HG03025 (cell line): ENCODE measurements at regions not wholly inside any gene's neighbourhood (a gene's known extent, or its start where the extent isn't known, plus 50 kb on each side); places are given as distances from the start of the nearest gene placed in this dataset.

Experiments used
- ATAC-seq: cut with Tn5 transposase; IDR thresholded peaks from one replicate; pipeline ENCODE4 v1.9.1; 2021; ENCODE audit warnings: mild to moderate bottlenecking, moderate library complexity; ENCODE audit not compliant: unreplicated experiment, low FRiP score

DNA sequence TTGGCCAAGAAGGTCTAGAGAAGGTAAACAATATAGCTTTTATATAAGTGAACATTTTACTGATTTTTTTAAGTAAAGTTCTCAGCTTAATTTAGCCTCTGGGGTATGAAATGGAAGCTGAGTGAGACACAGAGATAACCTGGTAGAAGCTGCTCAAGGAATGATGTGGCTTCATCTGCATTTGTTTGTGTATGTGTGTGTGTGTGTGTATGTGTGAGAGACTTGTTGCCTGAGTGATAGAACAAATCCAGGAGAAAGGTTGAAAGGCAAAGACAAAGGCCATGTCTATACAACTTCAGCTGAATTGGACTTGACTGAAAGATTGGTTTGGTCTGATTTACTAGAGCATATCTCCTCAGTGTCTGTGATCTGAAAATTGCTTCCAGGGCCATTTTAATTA is 63.6 kb downstream of the PCDH7 start:
- no peak for ATAC-seq

DNA sequence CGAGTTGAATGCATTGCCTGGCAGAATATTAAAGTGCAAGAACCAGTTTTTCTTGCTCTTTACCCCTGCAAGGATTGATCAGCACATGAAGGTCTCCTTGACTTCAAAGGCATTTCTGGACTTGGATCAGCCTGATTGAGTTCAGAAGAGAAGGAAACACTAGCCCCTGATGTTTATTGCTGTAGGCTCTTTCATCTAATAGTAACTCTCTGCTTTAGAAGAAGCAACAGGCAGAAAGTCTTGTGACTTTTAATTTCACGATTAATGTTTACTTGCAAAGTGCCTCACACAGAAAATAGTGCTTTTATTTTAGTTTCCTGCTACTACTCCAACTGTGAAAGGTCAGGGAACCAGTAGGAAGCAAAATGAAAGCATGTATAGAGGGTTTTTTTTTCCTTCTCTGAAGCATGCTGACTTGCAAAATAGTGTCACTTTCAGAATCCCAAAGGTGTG is 69.1 kb downstream of the PCDH7 start:
- ATAC-seq, result no peak

DNA sequence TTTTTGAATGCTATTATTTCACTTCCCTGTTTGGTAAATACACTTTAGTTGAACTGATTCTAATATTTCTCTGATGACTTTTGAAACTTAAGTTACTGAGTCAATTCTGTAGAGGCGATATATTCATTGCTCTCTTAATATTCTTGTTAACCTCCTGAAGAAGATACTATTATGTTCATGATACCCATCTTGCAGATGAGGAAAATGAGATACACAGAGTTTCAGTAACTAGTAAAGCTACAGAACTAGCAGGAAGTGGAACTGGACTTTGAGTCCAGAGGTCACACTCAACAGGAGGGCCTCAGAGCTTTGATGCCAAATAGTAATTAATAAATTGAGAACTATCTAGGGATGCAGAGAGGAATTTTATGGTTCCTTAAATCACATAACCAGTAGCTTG is 70.0 kb downstream of the PCDH7 start:
- no peak for ATAC-seq

DNA sequence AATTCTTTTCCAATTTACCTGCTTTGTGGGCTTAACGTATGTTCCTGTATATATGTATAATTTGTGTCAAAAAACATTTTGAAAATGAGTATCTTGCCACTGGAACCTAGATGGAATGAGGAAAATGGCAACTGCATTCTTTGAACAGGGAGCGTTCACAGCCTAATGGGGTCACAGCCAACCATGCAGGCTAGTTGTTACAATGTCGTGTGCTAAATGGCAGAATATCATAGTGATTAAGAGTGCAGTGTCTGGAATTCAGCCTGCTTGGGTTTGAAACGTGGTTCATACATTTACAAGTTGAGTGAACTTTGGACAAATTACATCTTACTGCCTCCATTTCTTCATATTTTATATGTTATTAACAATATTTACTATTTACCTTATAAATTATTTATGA is 70.8 kb downstream of the PCDH7 start:
- ATAC-seq, result no peak

DNA sequence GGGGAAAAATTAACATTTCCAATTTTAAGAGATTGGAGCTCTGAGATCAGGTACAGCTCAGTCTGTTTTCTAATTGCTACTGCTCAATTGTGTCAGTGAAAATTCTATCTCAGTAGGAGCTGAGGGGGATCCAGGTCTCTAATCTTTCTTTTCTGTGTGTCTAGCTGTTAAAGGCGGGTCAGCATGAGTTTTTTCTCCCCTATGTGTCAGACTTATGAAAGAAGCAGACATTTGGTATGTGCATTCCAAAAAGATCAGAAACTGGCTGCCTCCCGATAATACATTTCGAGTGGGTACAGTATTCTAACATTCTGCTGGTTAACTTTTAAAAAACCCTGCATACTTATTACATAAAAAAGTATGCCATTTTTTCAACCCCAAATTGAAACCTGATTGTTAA is 72.4 kb downstream of the PCDH7 start:
- ATAC-seq, result no peak

DNA sequence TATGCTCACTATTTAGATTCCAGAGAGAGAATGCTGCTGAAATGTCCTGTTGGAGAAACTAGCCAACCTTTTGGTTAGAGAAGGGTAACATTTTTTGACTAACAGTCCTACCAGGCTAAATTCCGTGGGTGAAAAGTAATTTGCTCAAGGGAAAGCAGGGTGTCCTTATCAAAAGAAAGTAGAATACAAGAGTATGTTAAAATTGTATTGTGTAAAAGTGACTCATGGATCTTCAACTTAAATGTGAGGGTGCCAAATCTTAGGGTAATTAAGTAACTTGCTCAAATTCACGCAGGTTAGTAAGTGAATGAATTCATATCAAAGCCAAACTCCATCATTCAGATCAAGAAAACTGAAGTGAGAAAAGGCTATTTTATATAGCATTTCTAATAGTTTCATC is 81.7 kb downstream of the PCDH7 start:
- no peak for ATAC-seq

DNA sequence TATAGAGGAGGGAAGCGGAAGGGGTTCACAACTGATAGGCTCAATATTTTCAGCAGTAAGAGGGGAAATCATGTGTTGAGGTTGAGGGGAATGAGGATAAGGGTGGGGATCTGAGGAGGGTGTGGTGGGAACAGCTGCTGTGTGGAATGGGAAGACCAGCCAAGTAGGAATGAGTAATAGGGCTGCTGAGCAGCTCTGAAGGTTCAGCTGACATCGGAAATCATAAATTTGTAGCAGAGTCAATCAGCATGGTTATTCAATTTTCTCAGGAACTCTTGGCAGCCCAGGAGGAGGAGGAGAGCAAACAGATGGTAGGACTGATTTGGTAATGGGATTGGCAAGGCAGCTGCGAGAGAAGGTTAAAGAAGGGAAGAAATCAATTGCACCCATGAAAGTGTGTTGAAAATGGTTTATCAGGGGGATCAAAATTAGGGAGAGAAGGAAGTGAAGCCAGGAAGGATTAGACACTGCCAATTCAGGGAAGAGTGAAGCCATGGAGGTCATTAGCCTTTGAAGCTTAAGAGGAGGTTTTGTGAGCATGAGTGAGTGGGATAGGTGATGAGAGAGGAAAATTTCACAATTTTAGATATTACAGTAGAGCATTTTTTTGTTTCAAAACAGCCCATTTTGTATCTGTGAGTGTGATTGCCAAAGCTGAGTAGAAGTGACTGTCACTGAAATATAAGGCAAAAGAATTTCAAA is 82.6 kb downstream of the PCDH7 start:
- no peak for ATAC-seq

DNA sequence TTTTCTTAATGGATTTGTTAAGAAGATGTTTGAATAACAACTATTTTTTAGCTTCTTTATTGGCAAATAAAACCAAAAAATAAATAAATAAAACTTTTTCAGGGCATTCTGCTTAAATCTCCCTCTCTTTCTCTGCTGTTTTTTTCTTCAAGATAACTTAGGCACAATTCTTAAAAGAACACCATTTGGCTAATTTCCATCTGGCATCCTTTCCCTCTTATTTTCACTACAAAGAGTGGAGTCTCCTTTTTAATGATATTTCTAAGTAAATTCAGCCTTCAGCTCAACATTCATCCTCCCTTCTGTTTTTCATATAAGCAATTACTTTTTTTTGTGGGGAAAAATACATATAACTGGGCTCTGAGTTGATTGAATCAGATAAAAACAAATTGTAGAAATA is 88.1 kb downstream of the PCDH7 start:
- no peak for ATAC-seq

DNA sequence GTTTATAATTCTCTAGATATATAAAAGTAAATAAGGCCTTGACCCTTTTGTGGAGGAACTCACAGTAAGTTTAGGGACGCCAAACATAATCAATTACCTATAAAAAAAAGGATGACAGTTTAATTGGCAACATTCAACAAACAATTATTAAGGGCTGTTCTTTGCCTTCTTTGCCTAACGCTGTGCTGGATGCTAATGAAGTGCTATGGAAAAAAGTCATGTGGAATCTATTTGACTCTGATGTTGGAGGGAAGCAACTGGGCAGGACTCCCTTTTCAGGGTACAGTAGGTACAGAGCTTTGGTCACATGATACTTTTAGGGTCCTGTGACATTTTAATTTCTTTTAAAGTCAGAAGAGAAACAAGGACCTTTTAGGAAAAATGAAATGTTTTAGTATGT is 91.1 kb downstream of the PCDH7 start:
- ATAC-seq, result no peak

DNA sequence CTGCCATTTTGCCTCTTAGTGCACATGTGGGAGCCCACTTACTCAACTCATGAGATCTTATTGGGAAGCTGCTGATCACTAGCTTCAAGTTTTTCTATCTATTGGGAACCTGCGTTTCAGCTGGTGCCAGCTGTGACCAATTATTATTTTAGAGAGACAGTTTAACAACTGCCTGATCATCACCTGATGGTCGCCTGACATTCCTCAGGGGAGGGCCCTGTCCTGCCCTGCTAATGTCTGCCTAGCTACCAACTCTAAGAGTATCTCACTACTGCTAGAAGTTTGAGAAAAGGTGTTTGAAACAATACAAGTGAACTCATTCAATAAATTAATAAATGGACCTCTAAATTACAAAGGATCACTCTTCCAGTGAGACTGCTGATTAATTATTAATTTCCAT is 95.5 kb downstream of the PCDH7 start:
- ATAC-seq, result no peak

DNA sequence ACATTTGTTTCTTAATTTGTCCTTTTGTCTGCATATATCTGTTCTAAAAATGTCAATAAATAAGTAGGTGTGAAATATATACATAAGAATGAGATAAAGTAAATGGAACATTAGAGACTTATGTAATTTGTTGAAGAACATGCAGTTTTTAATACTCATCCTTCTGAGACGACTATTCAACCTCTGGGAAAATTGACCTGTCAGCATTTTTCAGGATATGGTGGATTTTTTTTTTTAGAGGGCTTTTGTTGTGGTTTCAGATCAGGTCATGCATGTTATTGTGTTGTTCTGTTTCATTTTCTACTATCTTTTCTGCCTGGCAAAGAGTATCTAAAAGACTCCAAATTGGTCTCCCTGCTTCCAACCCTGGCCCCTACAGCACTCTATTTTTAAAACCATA is 97.3 kb downstream of the PCDH7 start:
- no peak for ATAC-seq

DNA sequence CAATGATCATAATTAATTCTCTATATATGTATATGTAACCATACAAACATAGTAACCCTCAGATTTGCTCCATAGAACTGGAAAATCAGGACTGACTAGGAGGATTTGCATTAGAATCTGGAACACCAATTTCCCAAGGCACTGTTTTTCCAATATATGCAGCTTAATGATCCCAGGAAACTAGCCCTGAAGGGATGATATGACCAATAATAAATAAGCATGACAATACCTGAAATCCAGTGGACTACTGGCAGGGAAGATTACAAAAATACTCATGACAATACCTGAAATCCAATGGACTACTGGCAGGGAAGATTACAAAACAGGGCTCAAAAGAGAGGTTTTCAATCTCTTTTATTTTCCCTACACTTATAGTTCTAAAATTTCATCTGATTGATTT is 98.4 kb downstream of the PCDH7 start:
- no peak for ATAC-seq

DNA sequence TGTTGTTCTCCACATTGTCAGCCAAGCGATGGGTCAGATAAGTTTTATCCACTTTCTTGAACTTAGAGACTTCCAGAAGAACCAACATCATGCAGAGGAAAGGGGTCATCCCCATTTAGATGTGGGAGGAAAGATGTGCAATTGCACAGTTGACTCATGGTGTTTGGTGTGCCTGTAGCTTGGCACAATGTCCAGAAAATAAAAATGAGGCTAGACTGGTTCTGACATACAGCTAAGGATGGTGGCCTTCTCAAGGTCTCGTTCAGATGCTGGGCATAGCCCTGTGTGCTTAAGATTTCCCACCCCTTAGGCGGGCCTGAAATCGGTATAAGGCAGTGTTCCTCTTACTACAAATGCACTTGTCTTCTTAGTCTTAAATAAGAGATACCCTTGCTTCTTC is 101.1 kb downstream of the PCDH7 start:
- no peak for ATAC-seq

DNA sequence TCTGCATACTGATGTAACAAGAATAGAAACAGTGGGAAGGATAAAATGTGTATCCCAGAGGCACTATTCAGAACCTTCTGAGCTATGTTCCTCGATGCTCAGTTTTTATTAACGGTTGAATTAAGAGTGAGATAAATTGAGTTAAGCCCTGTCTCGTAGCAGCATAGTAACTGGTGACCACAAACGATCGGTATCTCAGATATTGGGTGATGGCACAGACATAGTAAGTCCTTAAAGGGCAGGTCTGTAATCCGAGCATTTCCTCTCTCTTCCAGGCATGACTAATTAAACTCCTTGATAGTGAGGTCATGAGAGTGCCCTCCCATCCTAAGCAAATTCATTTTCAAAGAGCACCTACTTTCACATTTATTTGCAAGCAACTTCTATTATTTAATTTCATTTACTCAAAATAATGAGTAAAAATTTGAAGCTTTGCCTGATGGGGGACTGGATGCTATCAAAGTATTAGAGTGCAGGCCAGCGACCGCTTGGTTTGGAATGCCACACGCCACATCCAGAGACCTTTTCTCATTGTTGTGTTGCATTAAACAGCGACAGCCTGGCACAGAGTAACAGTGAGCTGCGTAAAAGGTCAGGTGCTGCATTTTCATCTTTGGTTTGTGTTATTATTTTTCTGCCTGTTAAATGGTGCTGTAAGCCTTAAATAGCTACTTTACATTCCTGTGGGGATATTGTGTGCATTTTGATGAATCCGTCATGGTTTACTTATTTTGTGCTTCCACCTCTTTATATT is 101.9 kb downstream of the PCDH7 start:
- ATAC-seq, result no peak

DNA sequence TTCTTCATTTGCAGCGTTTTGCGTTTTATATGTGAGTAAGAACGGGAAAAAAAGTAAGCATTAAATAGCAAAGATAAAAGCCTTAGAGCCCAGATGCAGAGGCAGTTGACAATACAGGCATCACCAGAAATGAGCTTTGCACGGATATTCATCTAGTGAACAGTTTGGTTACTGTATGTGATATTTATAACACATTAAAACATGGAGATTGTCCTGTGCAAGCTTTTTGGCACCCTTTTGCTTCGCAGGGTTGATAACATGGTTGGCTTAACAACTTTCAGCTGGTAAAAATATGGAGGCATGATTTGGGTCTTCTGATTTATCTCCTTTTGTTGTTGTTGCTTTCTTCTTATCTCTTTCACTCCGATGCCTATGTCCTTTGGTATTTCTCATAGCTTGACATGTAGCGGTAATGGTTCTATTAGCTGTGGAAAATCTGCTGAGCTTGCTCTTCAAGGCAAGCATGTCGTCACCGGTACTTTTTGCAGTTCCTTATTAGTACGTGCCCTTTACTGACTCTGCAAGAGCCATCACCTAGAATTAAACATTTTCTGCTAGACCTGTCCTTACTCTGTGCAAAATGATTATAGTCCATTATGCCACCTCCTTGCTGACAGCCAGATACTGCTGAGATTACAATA is 102.9 kb downstream of the PCDH7 start:
- ATAC-seq, result no peak

DNA sequence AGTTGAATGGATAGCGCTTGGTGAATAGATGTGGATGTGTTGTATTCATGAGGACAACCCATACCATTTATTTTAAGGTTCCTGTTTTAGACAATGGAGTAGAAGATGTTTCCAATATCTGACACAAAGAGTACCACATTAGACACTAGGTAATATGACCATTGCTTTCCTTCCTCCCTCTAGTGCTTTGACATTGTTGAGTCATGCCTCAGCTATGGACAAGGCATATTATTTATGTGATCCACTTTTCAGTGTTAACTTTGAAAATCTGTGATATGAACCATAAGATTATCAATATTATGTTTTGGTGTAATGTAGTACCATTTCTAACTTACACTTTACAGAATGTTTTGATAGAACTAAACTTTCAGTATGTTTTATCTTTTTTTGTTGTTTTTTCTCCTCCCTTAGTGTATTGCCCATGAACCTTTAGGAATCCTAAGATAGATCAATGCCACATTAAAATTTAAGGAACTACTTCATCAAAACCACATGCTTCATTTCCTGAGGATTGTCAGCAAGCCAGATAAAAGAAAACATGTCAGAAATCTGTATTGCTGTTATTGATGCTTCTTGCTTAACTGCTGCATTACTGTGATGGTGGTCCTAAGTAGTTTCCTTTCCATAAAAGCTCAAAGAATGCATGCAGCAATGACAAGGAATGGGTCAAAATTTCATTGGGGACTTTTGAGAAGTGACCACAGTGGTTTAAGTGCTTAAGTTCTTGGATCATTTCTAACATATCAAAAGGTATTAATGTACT is 105.0 kb downstream of the PCDH7 start:
- ATAC-seq, result no peak

DNA sequence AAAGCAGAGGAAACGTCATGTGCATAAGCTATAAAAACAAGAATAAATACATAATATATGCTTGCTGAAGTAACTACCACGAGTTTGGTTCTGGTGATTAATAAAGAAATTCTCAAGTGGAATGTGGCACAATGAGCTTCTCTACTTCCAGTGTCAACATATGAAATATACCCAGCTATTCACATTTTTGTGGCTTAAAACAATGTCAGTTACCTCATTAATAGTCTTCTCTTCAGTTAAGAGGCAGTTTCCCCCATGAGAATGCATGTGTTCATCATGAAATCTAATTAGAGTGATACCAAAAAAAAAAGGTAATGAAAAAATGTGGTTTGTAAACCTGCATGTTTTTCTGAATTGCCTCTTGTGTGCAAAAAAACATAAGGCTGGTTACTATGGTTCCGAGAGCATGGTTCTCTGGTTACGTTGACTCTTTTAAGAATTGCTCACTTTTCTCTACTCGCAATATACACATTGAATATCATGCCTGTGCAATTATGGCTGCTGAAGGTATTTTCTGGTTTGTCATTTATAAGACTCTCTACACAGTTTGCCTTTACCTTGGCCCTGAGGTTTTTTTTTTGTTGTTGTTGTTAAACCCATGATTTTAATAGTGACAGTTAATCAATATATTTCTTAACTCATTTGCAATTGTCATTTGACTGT is 108.2 kb downstream of the PCDH7 start:
- no peak for ATAC-seq

DNA sequence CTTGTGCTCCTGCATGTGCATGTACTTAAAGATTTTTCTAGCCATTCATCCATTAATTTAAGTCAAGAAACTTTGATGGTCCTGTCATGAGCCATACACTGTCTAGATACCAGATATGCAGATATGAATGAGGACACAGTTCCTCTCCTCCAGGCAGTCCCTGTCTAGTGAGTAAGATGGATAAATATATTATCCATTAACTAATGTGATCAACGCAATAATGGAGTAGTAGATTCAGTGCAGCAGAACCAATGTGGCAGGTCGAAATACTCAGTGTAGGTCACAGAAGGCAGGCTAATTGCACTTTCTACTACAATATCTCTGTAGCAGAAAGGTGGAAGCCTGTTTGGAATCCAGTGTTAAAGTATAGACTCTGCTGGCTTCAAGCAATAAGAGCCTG is 112.5 kb downstream of the PCDH7 start:
- ATAC-seq, result no peak

DNA sequence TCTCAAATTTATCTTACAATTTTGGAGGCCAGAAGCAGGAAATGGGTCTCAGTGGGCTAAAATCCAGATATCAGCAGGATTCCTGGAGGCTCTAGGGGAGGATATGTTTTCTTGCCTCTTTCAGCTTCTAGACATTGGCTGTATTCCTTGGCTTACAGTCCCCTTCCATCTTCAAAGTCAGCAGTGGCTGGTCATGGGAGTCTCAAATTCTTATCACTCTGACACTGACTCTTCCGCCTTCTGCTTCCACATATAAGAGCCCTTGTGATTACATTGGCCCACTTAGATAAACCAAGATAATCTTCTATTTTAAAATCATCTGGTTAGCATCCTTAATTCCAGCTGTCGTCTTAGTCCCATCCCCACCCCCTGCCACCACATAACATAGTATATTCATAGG is 113.0 kb downstream of the PCDH7 start:
- ATAC-seq, result no peak

DNA sequence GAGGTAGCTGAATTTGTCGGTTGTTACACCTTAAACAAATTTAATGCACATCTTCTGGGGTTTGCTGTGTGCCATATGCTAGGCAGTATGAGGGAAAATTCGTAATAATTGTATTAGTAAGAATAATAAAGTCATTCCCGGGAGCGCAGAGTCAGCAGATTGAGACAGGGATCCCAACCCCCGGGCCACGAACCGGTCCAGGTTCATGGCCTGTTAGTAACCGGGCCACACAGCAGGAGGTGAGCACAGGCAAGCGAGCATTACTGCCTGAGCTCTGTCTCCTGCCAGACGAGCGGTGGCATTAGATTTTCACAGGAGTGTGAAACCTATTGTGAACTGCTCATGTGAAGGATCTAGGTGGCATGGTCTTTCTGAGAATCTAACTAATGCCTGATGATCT is 114.9 kb downstream of the PCDH7 start:
- no peak for ATAC-seq

DNA sequence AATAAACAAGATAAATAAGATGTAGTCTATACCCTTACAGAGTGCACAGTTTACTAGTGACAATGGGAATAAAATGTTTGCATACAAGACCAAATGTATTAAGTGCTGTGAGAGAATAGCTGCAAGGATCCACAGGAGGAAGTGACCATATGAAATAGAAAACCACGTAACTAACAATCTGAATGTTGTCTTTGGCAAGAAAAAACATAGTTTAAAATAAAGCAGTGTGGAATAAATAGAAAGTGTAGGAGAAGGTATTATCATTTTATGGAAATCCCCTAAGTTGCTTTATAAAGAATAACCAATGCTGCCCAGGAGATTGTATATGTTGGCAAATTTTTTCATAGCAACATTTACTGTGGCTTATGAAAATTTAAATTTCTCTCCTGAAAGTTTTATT is 116.1 kb downstream of the PCDH7 start:
- ATAC-seq, result no peak
